Stimulated activated CD4-positive, alpha-beta T cell treated with anti-CD3 and anti-CD28 coated beads, Interleukin-1b, Interleukin-23, amount 100 ng/mL, for 4 hours (primary cell): ENCODE measurements at regions not wholly inside any gene's neighbourhood (a gene's known extent, or its start where the extent isn't known, plus 50 kb on each side); places are given as distances from the start of the nearest gene placed in this dataset.

Experiments
- DNase-seq, 2 donors: peaks; one replicate each; pipeline ENCODE4 v3.0.0-alpha.2; 2020; ENCODE audit warnings: low read depth in 2 of 2

- DNase-seq = no peak
Measured at GRCh38 chr7:20932785-20933527, 146.3 kb upstream of the SP8 start.

GRCh38 chr7:20945451-20945850 is 158.8 kb upstream of the SP8 start:
- no peak for DNase-seq

GRCh38 chr7:20952916-20953315 is 166.2 kb upstream of the SP8 start:
- DNase-seq = no peak

GRCh38 chr7:20954711-20955619 is 168.3 kb upstream of the SP8 start:
- DNase-seq = no peak

GRCh38 chr7:20958572-20958971 is 171.9 kb upstream of the SP8 start:
- DNase-seq = no peak

GRCh38 chr7:20959281-20959680 is 172.6 kb upstream of the SP8 start:
- no peak for DNase-seq

- DNase-seq = no peak
Measured at GRCh38 chr7:20963556-20964280, 177.0 kb upstream of the SP8 start.

GRCh38 chr7:20964281-20964918 is 177.7 kb upstream of the SP8 start:
- DNase-seq = no peak

- DNase-seq = no peak
Measured at GRCh38 chr7:20971219-20971618, 184.5 kb upstream of the SP8 start.

- no peak for DNase-seq
Measured at GRCh38 chr7:20980232-20980631, 193.5 kb upstream of the SP8 start.

GRCh38 chr7:20980668-20981264 is 194.1 kb upstream of the SP8 start:
- no peak for DNase-seq

- DNase-seq = no peak
Measured at GRCh38 chr7:20988340-20988739, 201.7 kb upstream of the SP8 start.

GRCh38 chr7:20991544-20991943 is 204.9 kb upstream of the SP8 start:
- DNase-seq = no peak

GRCh38 chr7:20993693-20994092 is 207.0 kb upstream of the SP8 start:
- no peak for DNase-seq

GRCh38 chr7:20998309-20998708 is 211.6 kb upstream of the SP8 start:
- DNase-seq = no peak

- DNase-seq = no peak
Measured at GRCh38 chr7:21011153-21011552, 224.5 kb upstream of the SP8 start.

- DNase-seq = no peak
Measured at GRCh38 chr7:21013765-21014539, 227.3 kb upstream of the SP8 start.

- no peak for DNase-seq
Measured at GRCh38 chr7:21020667-21021066, 234.0 kb upstream of the SP8 start.

GRCh38 chr7:21023841-21024484 is 237.3 kb upstream of the SP8 start:
- DNase-seq = no peak

GRCh38 chr7:21024485-21024867 is 237.8 kb upstream of the SP8 start:
- DNase-seq = no peak
